Neural crest cell (in vitro differentiated cells): ENCODE measurements at regions not wholly inside any gene's neighbourhood (a gene's known extent, or its start where the extent isn't known, plus 50 kb on each side); places are given as distances from the start of the nearest gene placed in this dataset.

Experiments
- DNase-seq: peaks from one replicate; pipeline ENCODE4 v3.0.0; 2021; ENCODE audit warnings: low read depth, mixed read lengths, low spot score
- H3K27ac Mint-ChIP-seq: one replicate; pipeline ENCODE4 v1.8.0; 2021; ENCODE audit warnings: mild to moderate bottlenecking, mixed read lengths; ENCODE audit not compliant: unreplicated experiment
- H3K27me3 Mint-ChIP-seq: 2 replicates; pipeline ENCODE4 v1.8.0; 2021; ENCODE audit warnings: low read depth, mild to moderate bottlenecking, mixed read lengths
- H3K36me3 Mint-ChIP-seq: 2 replicates; pipeline ENCODE4 v1.8.0; 2021; ENCODE audit warnings: low read depth, mild to moderate bottlenecking, mixed read lengths
- H3K4me1 Mint-ChIP-seq: 2 replicates; pipeline ENCODE4 v1.8.0; 2021; ENCODE audit warnings: mixed read lengths
- H3K4me3 Mint-ChIP-seq: one replicate; pipeline ENCODE4 v1.8.0; 2021; ENCODE audit warnings: mild to moderate bottlenecking, mixed read lengths
- H3K9me3 Mint-ChIP-seq: 2 replicates; pipeline ENCODE4 v1.8.0; 2021; ENCODE audit warnings: mixed read lengths
- TF ChIP-seq, protein P1 (sequence below): fragments of 200-600 bp; sonication (generic); conservative IDR thresholded peaks from 2 replicates; pipeline ENCODE4 v1.5.0; 2021; ENCODE audit warnings: antibody characterized with exemption, mild to moderate bottlenecking

DNA sequence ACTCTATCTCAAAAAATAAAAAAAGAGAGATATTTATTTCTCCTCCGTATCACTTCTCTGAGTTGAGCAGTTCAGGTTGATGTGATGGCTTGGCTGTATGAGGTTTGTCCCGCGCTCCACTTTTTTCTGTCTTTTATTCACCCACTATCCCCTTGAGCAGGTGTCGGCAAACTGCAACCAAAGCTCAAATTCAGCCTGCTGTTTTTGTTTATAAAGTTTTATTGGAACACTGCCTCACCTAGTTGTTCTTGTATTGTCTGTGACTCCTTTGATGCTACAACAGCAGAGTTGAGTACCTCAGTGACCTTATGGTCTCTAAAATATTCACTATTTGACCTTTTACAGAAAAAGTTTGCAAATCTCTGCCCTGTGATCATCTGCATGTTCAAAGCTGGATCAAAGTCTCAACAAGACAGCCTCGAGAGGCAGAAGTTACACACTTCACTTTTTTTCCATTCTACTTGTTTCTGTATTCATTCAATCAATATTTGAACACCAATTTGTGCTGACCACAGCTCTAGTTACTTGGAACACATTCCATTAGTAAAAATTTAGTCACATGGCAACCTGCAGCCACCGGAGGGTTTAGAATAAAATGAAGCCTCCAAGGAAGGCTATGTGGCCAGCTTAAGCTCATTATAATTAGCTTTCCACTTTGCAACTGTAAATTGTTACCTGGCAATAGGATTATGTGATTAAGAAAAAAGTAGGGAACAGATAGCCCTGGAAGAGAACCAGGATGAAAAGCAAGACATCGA lies 945.8 kb downstream of the KCNJ2 start:
- no peak overlapping the region for H3K4me3 Mint-ChIP-seq
- DNase-seq: no peak
- peak overlapping the region; percentile 65 for H3K27ac Mint-ChIP-seq
- TF ChIP-seq, protein P1, sequence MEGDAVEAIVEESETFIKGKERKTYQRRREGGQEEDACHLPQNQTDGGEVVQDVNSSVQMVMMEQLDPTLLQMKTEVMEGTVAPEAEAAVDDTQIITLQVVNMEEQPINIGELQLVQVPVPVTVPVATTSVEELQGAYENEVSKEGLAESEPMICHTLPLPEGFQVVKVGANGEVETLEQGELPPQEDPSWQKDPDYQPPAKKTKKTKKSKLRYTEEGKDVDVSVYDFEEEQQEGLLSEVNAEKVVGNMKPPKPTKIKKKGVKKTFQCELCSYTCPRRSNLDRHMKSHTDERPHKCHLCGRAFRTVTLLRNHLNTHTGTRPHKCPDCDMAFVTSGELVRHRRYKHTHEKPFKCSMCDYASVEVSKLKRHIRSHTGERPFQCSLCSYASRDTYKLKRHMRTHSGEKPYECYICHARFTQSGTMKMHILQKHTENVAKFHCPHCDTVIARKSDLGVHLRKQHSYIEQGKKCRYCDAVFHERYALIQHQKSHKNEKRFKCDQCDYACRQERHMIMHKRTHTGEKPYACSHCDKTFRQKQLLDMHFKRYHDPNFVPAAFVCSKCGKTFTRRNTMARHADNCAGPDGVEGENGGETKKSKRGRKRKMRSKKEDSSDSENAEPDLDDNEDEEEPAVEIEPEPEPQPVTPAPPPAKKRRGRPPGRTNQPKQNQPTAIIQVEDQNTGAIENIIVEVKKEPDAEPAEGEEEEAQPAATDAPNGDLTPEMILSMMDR: no peak
- peaks cover 38% of the 10 kb centered on the region for H3K4me1 Mint-ChIP-seq
- no peaks in the 10 kb centered on the region for H3K9me3 Mint-ChIP-seq
- no peaks in the 10 kb centered on the region for H3K27me3 Mint-ChIP-seq
- H3K36me3 Mint-ChIP-seq: no peaks in the 10 kb centered on the region

GRCh38 chr17:71115669-71115972 lies 946.3 kb downstream of the KCNJ2 start:
- no peak overlapping the region for H3K27ac Mint-ChIP-seq
- H3K4me1 Mint-ChIP-seq: peaks cover 33% of the 10 kb centered on the region
- TF ChIP-seq, protein P1: no peak

GRCh38 chr17:71117466-71117865 lies 948.1 kb downstream of the KCNJ2 start:
- no peak overlapping the region for H3K4me3 Mint-ChIP-seq
- no peaks in the 10 kb centered on the region for H3K36me3 Mint-ChIP-seq
- H3K4me1 Mint-ChIP-seq: peaks cover 33% of the 10 kb centered on the region
- no peak for DNase-seq
- no peaks in the 10 kb centered on the region for H3K9me3 Mint-ChIP-seq
- H3K27ac Mint-ChIP-seq: no peak overlapping the region
- TF ChIP-seq, protein P1: no peak
- H3K27me3 Mint-ChIP-seq: no peaks in the 10 kb centered on the region

More at GRCh38 chr17:71115669-71115972, 946.3 kb downstream of the KCNJ2 start:
- Mint-ChIP-seq H3K9me3 (no peaks in the 10 kb centered on the region), H3K27me3 (no peaks in the 10 kb centered on the region), H3K36me3 (no peaks in the 10 kb centered on the region), H3K4me3 (no peak overlapping the region)
- DNase-seq: no peak

GRCh38 chr17:71118039-71118438 lies 948.7 kb downstream of the KCNJ2 start:
- TF ChIP-seq, protein P1: peak; percentile 51
- no peak overlapping the region for H3K27ac Mint-ChIP-seq
- no peak overlapping the region for H3K4me3 Mint-ChIP-seq
- no peaks in the 10 kb centered on the region for H3K36me3 Mint-ChIP-seq
- DNase-seq: no peak
- no peaks in the 10 kb centered on the region for H3K9me3 Mint-ChIP-seq
- peaks cover 32% of the 10 kb centered on the region for H3K4me1 Mint-ChIP-seq
- H3K27me3 Mint-ChIP-seq: no peaks in the 10 kb centered on the region

DNA sequence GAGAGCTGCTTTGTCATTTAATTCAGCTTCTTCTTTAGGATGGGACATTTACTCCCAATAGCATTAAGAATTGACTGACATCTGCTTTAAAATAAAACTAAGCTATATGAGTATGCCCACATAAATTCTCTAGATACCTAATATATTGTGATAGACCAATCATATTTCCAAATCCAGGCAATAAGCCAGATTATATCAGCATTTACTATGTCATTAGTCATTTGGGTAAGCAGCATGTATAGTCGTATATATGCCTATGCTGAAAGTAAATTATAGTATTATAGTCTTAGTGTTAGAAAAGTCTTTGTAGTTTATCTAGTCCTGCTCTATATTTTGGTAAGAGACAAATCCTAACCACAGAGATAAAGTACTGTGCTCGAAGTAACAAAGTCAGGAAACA lies 958.1 kb downstream of the KCNJ2 start:
- no peak overlapping the region for H3K27ac Mint-ChIP-seq
- H3K9me3 Mint-ChIP-seq: no peaks in the 10 kb centered on the region
- TF ChIP-seq, protein P1: no peak
- H3K4me1 Mint-ChIP-seq: no peaks in the 10 kb centered on the region
- no peak overlapping the region for H3K4me3 Mint-ChIP-seq
- no peaks in the 10 kb centered on the region for H3K36me3 Mint-ChIP-seq
- DNase-seq: no peak
- no peaks in the 10 kb centered on the region for H3K27me3 Mint-ChIP-seq
